Sigmoid colon (tissue), 6 donors: ENCODE measurements at regions not wholly inside any gene's neighbourhood (a gene's known extent, or its start where the extent isn't known, plus 50 kb on each side); places are given as distances from the start of the nearest gene placed in this dataset.

Experiments
- DNase-seq: peaks from one replicate; pipeline ENCODE4 v3.0.0-alpha.2; 2019
- H3K27ac ChIP-seq, 4 donors: fragments of 200-600 bp; sonication (generic); one replicate each; pipeline ENCODE4 v1.5.1; 2016 to 2019; ENCODE audit warnings: mild to moderate bottlenecking in 1 of 4
- H3K27me3 ChIP-seq, 3 donors: fragments of 200-600 bp; sonication (generic); one replicate each; pipeline ENCODE4 v1.5.1; 2019; ENCODE audit warnings: mild to moderate bottlenecking in 1 of 3
- H3K36me3 ChIP-seq, 4 donors: fragments of 200-600 bp; sonication (generic); one replicate each; pipeline ENCODE4 v1.5.1; 2016 to 2019
- H3K4me1 ChIP-seq, 4 donors: fragments of 200-600 bp; sonication (generic); one replicate each; pipeline ENCODE4 v1.5.1; 2017 to 2019
- H3K4me3 ChIP-seq, 4 donors: fragments of 200-600 bp; sonication (generic); one replicate each; pipeline ENCODE4 v1.5.1; 2017 to 2019; ENCODE audit warnings: mild to moderate bottlenecking in 2 of 4, moderate library complexity in 1 of 4
- H3K9me3 ChIP-seq, 4 donors: fragments of 200-600 bp in 3 of 4; sonication (generic) in 3 of 4; one replicate each; pipeline versions ENCODE4 v1.5.1 to v1.6.1; 2013 to 2019
- EP300 ChIP-seq, 4 donors: sonication (generic); formaldehyde crosslinking; IDR thresholded peaks; one replicate each; pipeline ENCODE4 v1.6.1; 2017; ENCODE audit warnings: antibody characterized with exemption in 4 of 4
- POLR2A ChIP-seq, 2 donors: fragments of 450-650 bp; IDR thresholded peaks; one replicate each; pipeline ENCODE4 v1.6.1; 2016; ENCODE audit warnings: antibody characterized with exemption in 2 of 2, mild to moderate bottlenecking in 2 of 2, moderate library complexity in 2 of 2
- POLR2AphosphoS5 ChIP-seq, 4 donors: sonication (generic); formaldehyde crosslinking; IDR thresholded peaks; one replicate each; pipeline ENCODE4 v1.6.1; 2017; ENCODE audit warnings: antibody characterized with exemption in 4 of 4
- WGBS, 2 donors: extraction: QIAGEN DNeasy Blood & Tissue Kit; methylation state at CpG; one replicate each; pipeline ENCODE4 v1.1.7; 2013; 5-methylcytosine and 5-hydroxymethylcytosine counted together
- intact Hi-C: fragments of 100-400 bp; cut with DNase I; formaldehyde crosslinking; loops from one replicate; pipeline ENCODE4 v1.15.1; 2023
- TF ChIP-seq, protein P1 (sequence below), 4 experiments: fragments of 450-650 bp in 3 of 4; fragments of 200-600 bp in 1 of 4; IDR thresholded peaks; one replicate each; pipeline ENCODE4 v1.5.1; 2016 to 2019; ENCODE audit warnings: antibody characterized with exemption in 4 of 4, mild to moderate bottlenecking in 3 of 4, moderate library complexity in 2 of 4
- donor health status: healthy with polysubstance abuse.
- donor health status: healthy.

DNA sequence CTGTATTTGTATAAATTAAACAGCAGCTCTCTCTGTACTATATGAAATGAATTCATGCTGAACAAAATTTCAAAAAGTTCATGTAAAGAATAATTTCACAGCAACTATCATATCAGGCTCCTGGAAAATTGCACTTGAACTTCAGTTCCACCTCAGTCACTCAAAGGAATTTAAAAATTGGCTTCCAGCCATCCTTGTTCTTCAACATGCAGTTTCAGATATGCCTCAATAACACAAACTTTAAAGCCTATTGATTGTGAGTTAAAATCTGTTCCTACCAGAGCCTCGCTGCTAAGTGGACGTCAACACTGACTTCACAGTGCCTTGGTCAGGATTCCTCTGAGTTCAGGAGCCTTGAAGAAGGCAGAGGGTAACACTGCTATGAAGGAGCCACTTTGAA, 418.7 kb upstream of the WWC1 start:
- H3K9me3 ChIP-seq, result no peaks in the 10 kb centered on the region
- TF ChIP-seq, protein P1, sequence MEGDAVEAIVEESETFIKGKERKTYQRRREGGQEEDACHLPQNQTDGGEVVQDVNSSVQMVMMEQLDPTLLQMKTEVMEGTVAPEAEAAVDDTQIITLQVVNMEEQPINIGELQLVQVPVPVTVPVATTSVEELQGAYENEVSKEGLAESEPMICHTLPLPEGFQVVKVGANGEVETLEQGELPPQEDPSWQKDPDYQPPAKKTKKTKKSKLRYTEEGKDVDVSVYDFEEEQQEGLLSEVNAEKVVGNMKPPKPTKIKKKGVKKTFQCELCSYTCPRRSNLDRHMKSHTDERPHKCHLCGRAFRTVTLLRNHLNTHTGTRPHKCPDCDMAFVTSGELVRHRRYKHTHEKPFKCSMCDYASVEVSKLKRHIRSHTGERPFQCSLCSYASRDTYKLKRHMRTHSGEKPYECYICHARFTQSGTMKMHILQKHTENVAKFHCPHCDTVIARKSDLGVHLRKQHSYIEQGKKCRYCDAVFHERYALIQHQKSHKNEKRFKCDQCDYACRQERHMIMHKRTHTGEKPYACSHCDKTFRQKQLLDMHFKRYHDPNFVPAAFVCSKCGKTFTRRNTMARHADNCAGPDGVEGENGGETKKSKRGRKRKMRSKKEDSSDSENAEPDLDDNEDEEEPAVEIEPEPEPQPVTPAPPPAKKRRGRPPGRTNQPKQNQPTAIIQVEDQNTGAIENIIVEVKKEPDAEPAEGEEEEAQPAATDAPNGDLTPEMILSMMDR (IDR thresholded peaks at IDR 0.05), result no peak
- TF ChIP-seq EP300 (IDR thresholded peaks at IDR 0.05) (no peak), POLR2A (IDR thresholded peaks at IDR 0.05) (no peak), POLR2AphosphoS5 (IDR thresholded peaks at IDR 0.05) (no peak)
- H3K27ac ChIP-seq, result no peak overlapping the region
- no peak overlapping the region for H3K4me3 ChIP-seq
- H3K4me1 ChIP-seq, result no peaks in the 10 kb centered on the region
- WGBS, 2 donors, result 28 to 75% methylated on average over 2 of the region's 2 CpGs
- no peaks in the 10 kb centered on the region for H3K27me3 ChIP-seq
- H3K36me3 ChIP-seq, result no peaks in the 10 kb centered on the region
- DNase-seq, result no peak
- intact Hi-C loops, result no loop called here

GRCh38 chr5:167877114-167877722, 414.2 kb upstream of the WWC1 start:
- intact Hi-C loops, result no loop called here
- WGBS, 2 donors, result 89 to 91% methylated on average over 5 of the region's 5 CpGs
- no peak overlapping the region for H3K4me3 ChIP-seq
- H3K27ac ChIP-seq, result no peak overlapping the region
- H3K4me1 ChIP-seq, result no peaks in the 10 kb centered on the region
- TF ChIP-seq POLR2AphosphoS5 (IDR thresholded peaks at IDR 0.05), result no peak
- TF ChIP-seq EP300 (IDR thresholded peaks at IDR 0.05), result no peak
- TF ChIP-seq, protein P1 (IDR thresholded peaks at IDR 0.05), result no peak
- TF ChIP-seq POLR2A (IDR thresholded peaks at IDR 0.05), result no peak
- H3K36me3 ChIP-seq, result no peaks in the 10 kb centered on the region
- no peaks in the 10 kb centered on the region for H3K9me3 ChIP-seq
- no peak for DNase-seq
- H3K27me3 ChIP-seq, result no peaks in the 10 kb centered on the region

- no peaks in the 10 kb centered on the region for H3K27me3 ChIP-seq
- 77 to 81% methylated on average over 1 of the region's 1 CpG for WGBS, 2 donors
- intact Hi-C loops, result no loop called here
Observed at GRCh38 chr5:167877924-167878323, 413.5 kb upstream of the WWC1 start.

DNA sequence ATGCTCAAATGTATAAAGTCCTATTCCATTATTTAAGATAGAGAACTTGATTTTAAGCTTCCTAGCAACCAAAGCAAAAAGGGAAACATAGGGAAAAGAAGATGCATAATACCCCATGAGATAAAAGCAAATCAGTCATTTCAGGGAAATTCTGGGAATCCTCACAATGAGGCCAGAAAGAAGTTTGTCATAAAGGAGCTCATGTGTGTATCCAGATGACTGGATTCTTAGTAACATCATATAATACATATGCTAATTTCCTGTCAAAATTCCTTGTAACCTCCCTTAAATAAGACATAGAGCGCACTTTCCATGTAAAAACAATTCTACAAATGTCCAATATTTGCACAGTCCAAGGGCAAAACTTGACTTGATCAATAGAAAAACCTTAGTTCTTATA, 411.0 kb upstream of the WWC1 start:
- TF ChIP-seq, protein P1 (IDR thresholded peaks at IDR 0.05), result no peak
- no peak for TF ChIP-seq EP300 (IDR thresholded peaks at IDR 0.05)
- no peak for TF ChIP-seq POLR2A (IDR thresholded peaks at IDR 0.05)
- no peak for TF ChIP-seq POLR2AphosphoS5 (IDR thresholded peaks at IDR 0.05)
- Histone ChIP-seq H3K36me3 (no peaks in the 10 kb centered on the region), H3K9me3 (no peaks in the 10 kb centered on the region), H3K4me3 (no peak overlapping the region), H3K27me3 (no peaks in the 10 kb centered on the region), H3K27ac (no peak overlapping the region), H3K4me1 (no peaks in the 10 kb centered on the region)
- 68 to 84% methylated on average over 1 of the region's 1 CpG for WGBS, 2 donors
- no peak for DNase-seq
- intact Hi-C loops, result no loop called here

More at GRCh38 chr5:167877924-167878323, 413.5 kb upstream of the WWC1 start:
- no peaks in the 10 kb centered on the region for H3K9me3 ChIP-seq
- H3K36me3 ChIP-seq, result no peaks in the 10 kb centered on the region
- no peak overlapping the region for H3K27ac ChIP-seq
- no peak for TF ChIP-seq POLR2AphosphoS5 (IDR thresholded peaks at IDR 0.05)
- no peak for TF ChIP-seq EP300 (IDR thresholded peaks at IDR 0.05)
- no peak for TF ChIP-seq POLR2A (IDR thresholded peaks at IDR 0.05)
- TF ChIP-seq, protein P1 (IDR thresholded peaks at IDR 0.05), result no peak
- no peak overlapping the region for H3K4me3 ChIP-seq
- H3K4me1 ChIP-seq, result no peaks in the 10 kb centered on the region
- DNase-seq, result no peak

DNA sequence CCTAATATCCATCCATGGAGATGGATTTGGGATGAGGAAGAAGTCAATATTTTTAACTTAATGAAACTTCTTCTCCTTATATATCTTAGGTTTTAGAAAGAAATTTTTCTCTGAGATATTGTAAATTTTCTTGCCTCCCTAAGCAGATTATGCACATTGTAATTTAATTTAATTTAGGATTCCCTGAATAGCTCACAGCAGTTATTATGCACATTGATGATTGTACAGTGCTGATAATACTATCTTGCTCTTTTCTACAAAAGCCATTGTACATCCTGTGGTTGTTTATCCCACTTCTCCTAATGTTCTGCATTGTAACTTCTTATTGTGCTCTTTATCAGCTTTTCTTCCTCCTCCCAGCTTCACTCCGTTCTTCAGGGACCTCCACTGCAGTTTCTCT, 410.4 kb upstream of the WWC1 start:
- DNase-seq, result no peak
- Histone ChIP-seq H3K4me1 (no peaks in the 10 kb centered on the region), H3K4me3 (no peak overlapping the region), H3K9me3 (no peaks in the 10 kb centered on the region), H3K27ac (no peak overlapping the region), H3K36me3 (no peaks in the 10 kb centered on the region), H3K27me3 (no peaks in the 10 kb centered on the region)
- no peak for TF ChIP-seq POLR2A (IDR thresholded peaks at IDR 0.05)
- TF ChIP-seq POLR2AphosphoS5 (IDR thresholded peaks at IDR 0.05), result no peak
- TF ChIP-seq, protein P1 (IDR thresholded peaks at IDR 0.05), result no peak
- TF ChIP-seq EP300 (IDR thresholded peaks at IDR 0.05), result no peak
- intact Hi-C loops, result no loop called here
- WGBS, 2 donors, result 46 to 72% methylated on average over 1 of the region's 1 CpG
